ENCODE measurements at regions not wholly inside any gene's neighbourhood (a gene's known extent, or its start where the extent isn't known, plus 50 kb on each side); places are given as distances from the start of the nearest gene placed in this dataset.
A peak's percentile ranks its signal among the peaks of the same experiment; 100 is the strongest.
"Not testable (repeated sequence)": the region's sequence is repeated elsewhere in the genome, so short reads cannot be mapped to it uniquely, and the experiment has no call there.

DNA sequence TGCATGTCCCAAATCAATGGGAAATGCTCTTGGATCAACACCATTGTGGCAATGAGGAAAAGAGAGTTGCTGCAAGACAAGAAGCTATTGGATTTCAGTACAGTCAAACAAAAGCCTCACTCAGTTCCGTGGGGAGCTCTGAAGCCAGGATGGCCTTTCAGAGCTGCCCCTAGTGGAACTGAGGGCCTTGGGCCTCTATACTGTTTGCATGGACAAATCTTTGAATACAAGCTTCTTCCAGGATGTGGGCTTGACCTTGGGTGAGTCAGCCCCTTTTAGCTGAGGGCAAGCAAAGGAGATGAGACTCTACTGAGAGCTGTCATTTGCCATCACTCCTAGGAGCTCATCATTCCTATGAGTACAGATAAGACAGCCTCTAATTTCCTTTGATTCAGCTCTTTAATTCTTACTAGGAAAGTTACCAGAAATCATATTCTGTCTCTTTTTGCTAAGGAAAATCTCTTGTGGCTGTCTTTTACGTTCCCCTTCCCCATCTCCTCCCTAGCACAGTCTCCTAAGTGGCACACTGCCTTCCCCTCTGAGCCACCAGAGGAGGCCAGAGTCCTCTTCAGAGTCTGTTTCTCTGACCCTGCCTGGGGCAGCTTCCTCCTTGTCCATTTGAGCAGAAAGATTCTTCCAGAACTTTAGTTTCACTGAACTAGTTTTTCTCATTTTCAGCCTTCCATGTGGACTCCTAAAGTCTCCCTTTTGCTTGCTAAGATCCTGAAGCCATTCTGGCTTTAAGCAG is 168.8 kb upstream of the POC5 start:
- no peak overlapping the region for H3K4me3 ChIP-seq
- no peaks in the 10 kb centered on the region for H3K27me3 ChIP-seq
- no peak for DNase-seq (ENCODE audit: low spot score in 2 of 2)
- no peaks in the 10 kb centered on the region for H3K36me3 ChIP-seq
- TF ChIP-seq POLR2A (IDR thresholded peaks at IDR 0.05): no peak
- peak in 2 of 5 experiments; percentile 22 to 30 for TF ChIP-seq CTCF (IDR thresholded peaks at IDR 0.05)
- TF ChIP-seq EP300 (IDR thresholded peaks at IDR 0.05): no peak
- H3K9me3 ChIP-seq: peaks cover 0 to 2% (median 0%) of the 10 kb centered on the region in 4 donors
- 29 to 49% methylated on average over 2 of the region's 2 CpGs for WGBS, 2 donors
- no peak overlapping the region for H3K27ac ChIP-seq
- no peaks in the 10 kb centered on the region for H3K4me1 ChIP-seq

- 85 to 91% methylated on average over 1 of the region's 1 CpG for whole genome bisulfite sequencing, 2 donors
- Histone ChIP-seq H3K4me1 (no peaks in the 10 kb centered on the region), H3K9me3 (peaks cover 0 to 7% (median 0%) of the 10 kb centered on the region in 4 donors), H3K27ac (no peak overlapping the region), H3K27me3 (no peaks in the 10 kb centered on the region), H3K4me3 (no peak overlapping the region), H3K36me3 (no peaks in the 10 kb centered on the region)
- TF ChIP-seq EP300 (IDR thresholded peaks at IDR 0.05): no peak
- TF ChIP-seq POLR2A (IDR thresholded peaks at IDR 0.05): no peak
- TF ChIP-seq CTCF (IDR thresholded peaks at IDR 0.05): no peak
- no peak for DNase-seq (ENCODE audit: low spot score in 2 of 2)
Observed at GRCh38 chr5:75885321-75885720, 168.1 kb upstream of the POC5 start.

- no peaks in the 10 kb centered on the region for H3K27me3 ChIP-seq
- no peaks in the 10 kb centered on the region for H3K4me1 ChIP-seq
- no peak for DNase-seq (ENCODE audit: low spot score in 2 of 2)
- no peak for TF ChIP-seq CTCF (IDR thresholded peaks at IDR 0.05)
- no peak for TF ChIP-seq EP300 (IDR thresholded peaks at IDR 0.05)
- TF ChIP-seq POLR2A (IDR thresholded peaks at IDR 0.05): no peak
- no peak overlapping the region for H3K27ac ChIP-seq
- H3K4me3 ChIP-seq: no peak overlapping the region
- WGBS, 2 donors: 51 to 54% methylated on average over 2 of the region's 2 CpGs
- H3K36me3 ChIP-seq: no peaks in the 10 kb centered on the region
- peaks cover 0 to 5% (median 0%) of the 10 kb centered on the region in 4 donors for H3K9me3 ChIP-seq
Observed at GRCh38 chr5:75869891-75870290, 152.7 kb upstream of the POC5 start.

DNA sequence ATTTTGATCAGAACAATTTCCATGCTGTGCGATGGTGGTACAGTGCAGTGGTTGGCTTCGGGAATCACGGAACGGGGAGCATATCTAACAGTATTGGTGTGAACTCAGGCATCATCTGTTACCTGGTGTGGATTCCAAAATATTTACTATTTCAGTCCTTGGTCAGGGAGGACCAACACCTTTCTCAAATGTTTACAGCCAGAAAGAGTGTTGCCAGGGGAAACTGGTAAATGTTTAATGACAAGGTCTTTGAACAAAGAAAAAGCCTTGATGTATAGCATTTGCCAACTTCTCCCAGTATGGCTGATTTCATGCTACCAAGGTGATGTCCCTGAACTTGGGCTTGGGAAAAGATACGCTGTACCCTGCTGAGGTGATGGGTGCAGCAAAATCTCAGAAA is 145.6 kb upstream of the POC5 start:
- no peak overlapping the region for H3K4me3 ChIP-seq
- DNase-seq (ENCODE audit: low spot score in 2 of 2): no peak
- H3K9me3 ChIP-seq: peaks cover 0 to 5% (median 0%) of the 10 kb centered on the region in 4 donors
- 94% methylated on average over 5 of the region's 5 CpGs for WGBS, 2 donors
- H3K27me3 ChIP-seq: no peaks in the 10 kb centered on the region
- H3K27ac ChIP-seq: no peak overlapping the region
- no peaks in the 10 kb centered on the region for H3K36me3 ChIP-seq
- TF ChIP-seq EP300 (IDR thresholded peaks at IDR 0.05): no peak
- TF ChIP-seq CTCF (IDR thresholded peaks at IDR 0.05): no peak
- no peak for TF ChIP-seq POLR2A (IDR thresholded peaks at IDR 0.05)
- no peaks in the 10 kb centered on the region for H3K4me1 ChIP-seq

DNA sequence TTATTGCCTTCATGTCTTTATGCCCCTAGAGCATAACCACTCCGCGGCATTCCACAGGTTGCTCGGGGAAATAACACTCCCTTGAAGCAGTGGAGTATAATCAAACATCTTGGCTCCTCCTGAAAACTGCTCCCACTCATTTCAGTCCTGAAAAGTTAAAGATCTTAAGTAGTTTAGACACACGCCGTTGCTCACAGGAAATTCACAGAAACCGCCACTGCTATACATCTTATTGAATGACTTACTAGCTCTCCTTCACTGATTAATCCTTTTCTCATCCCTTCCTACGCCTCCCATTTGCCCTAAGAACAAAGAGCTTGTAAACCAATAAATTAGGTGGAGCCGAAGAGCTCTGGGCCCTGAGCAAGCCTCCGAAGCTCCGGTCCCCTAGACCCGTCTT is 142.4 kb upstream of the POC5 start:
- not testable (repeated sequence) for H3K27me3 ChIP-seq; H3K9me3 ChIP-seq; DNase-seq (ENCODE audit: low spot score in 2 of 2); H3K27ac ChIP-seq; H3K4me1 ChIP-seq; H3K4me3 ChIP-seq; H3K36me3 ChIP-seq
- 43 to 46% methylated on average over 11 of the region's 11 CpGs for WGBS, 2 donors
